Fibroblast of skin of abdomen (primary cell): ENCODE measurements at regions not wholly inside any gene's neighbourhood (a gene's known extent, or its start where the extent isn't known, plus 50 kb on each side); places are given as distances from the start of the nearest gene placed in this dataset.
"Not testable (repeated sequence)": the region's sequence is repeated elsewhere in the genome, so short reads cannot be mapped to it uniquely, and the experiment has no call there.

Source experiments
- DNase-seq: peaks from one replicate; pipeline ENCODE4 v3.0.0-alpha.2; 2013

DNA sequence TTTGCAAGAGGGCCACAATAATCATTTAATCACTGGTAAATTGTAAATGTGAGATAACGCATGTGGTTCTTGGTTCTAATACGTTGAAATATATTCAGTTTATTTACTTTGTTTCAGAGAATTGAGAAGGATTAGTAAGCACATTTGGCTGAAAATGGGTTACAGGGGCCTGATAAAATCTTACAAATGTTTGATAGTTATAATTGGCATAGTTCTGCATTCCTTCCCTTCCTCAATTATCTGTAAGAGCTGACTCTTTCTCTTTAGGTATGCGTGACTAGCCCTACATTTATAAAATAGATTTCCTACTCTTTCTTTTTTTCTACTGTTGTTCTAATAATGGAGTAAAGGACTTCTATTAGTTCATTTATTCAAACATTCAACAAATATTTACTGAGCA, 685.2 kb downstream of the NUP35 start:
- no peak for DNase-seq

DNA sequence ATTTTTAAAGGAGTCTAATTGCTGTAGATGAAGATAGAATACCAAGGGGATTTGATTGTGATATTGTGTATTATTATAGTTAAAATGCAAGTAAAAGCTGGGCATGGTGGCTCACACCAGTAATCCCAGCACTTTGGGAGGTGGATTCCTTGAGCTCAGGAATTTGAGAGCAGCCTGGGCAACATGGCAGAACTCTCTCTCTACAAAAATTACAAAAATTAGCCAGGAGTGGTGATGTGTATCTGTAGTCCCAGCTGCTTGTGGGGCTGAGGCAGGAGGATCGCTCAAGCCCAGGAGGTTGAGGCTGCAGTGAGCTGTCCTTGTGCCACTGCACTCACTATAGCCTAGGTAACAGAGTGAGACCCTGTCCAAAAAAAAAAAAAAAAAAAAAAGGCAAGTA, 687.0 kb downstream of the NUP35 start:
- no peak for DNase-seq

DNA sequence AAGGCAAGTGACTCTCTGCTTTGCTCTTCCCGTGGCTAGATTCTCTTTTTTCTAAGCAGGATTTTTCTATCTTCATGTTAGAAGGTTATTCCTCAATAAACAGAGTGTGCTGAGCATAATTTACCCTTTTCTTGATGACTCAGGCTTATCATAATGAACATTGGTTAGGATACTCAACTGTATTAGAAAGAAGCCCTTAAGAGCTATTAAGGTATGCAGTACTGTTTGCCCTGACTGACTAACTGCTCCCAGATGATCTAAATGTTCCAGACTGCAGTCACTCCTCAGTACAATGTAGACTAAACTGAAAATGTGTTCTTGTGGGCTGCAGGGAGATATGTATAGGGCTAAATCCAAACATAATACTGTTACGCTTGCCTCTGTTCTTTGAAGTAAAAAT, 687.8 kb downstream of the NUP35 start:
- DNase-seq: no peak

DNA sequence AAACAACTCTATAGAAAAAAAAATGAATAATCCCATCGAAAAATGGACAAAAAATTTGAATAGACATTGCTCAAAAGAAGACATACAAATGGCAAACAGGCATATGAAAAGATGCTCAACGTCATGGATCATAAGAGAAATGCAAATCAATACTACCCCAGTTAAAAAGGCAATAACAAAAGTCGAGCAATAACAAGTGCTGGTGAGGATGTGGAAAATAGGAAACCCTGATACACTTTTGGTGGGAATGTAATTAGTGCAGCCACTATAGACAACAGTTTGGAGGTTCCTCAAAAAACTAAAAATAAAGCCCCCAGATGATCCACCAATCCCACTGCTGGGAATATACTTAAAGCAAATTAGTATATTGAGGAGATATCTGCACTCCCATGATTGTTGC, 701.5 kb downstream of the NUP35 start:
- DNase-seq: no peak

DNA sequence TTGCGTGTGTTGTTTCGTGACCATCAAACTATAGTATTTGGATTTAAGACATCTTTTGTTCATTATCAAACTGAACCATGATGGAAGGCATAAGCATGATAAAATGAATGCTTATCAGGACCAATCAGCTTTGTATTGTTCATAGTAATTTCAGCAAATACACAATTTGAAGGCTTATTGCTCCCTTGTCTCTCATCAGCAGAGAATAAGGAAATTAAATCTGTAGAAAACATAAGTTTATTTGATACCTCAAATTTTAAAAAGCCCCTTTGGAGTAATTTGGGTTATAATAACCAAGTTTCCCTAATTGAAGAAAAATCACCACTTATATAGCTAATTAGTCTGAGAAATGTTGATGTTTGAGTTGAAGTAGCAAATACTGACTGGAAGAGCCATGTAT, 705.7 kb downstream of the NUP35 start:
- no peak for DNase-seq

DNA sequence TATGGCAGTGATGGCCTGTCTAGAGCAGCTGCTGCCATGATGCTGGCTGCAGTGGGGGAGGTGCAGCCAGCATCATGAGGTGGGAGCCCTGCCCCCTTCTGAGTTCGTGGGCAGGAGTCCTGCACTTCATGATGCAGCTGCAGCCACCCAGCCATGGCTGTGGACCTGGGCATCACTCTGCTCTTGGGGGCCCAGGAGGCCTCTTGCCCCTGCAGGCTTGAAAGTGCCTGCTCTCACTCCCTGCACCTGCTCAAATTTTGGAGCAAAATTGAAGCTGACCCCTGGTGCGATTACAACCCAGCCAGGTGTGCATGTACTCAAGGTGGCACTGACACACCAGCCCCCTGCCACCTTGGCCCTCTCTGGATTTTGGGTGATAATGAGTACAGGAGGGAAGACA, 712.9 kb downstream of the NUP35 start:
- DNase-seq: no peak

DNA sequence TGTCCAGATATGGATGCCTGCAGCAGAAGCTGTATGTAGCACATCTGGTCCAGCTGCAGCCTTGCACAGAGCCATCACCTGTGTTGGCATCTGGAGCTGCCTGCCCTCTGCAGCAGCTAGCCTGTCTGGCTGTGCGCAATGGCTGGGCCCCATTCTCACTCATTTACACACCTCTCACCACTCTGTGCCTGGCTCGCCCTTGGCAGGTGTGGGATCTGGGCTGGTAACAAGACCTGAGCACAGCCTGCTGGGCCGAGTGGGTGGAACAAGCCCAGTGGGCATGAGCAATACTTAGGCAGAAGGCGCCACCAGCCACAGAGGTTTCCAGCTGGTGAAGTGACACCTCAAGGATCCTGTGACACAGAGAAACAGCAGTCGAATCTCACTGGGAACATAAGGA, 714.1 kb downstream of the NUP35 start:
- no peak for DNase-seq

DNA sequence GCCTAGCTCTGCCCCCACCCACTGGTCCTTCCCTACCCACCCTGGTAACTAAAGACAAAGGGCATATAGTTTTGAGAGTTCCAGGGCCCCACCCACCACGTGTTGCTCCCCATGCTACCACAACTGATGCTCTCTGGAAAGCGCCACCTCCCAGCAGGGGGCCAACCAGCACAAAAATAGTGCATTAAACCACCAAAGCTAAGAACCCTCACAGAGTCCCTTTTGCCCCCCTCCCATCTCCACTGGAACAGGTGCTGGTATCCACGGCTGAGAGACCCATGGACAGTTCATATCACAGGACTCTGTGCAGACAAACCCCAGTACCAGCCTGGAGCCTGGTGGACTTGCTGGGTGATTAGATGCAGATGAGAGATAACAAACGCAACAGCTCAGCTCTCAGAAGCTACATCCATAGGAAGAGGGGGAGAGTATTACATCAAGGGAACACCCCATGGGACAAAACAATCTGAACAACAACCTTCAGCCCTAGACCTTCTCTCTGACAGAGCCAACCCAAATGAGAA, 715.9 kb downstream of the NUP35 start:
- DNase-seq: no peak

DNA sequence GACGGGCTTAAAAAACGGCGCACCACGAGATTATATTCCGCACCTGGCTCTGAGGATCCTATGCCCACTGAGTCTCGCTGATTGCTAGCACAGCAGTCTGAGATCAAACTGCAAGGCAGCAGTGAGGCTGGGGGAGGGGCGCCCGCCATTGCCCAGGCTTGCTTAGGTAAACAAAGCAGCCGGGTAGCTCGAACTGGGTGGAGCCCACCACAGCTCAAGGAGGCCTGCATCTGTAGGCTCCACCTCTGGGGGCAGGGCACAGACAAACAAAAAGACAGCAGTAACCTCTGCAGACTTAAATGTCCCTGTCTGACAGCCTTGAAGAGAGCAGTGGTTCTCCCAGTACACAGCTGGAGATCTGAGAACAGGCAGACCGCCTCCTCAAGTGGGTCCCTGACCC, 725.6 kb downstream of the NUP35 start:
- DNase-seq: not testable (repeated sequence)

DNA sequence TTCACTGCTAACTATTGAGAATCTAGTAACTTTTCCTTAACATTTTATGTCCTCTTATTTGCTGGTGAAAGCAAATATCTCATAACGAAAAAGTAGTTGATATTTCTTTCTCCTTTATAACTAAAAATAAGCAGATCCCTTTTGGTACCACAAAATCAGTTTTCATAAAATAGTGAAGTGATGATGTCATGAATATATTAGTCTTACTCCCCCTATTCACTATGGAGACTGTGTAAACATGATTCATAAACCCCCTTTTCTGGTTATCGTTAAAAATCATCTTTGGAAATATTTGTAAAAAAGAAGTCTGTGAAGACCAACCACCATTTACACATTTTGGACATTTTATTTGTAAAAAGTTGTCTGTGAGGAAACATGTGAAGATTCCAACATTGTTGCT, 734.9 kb downstream of the NUP35 start:
- DNase-seq: no peak

DNA sequence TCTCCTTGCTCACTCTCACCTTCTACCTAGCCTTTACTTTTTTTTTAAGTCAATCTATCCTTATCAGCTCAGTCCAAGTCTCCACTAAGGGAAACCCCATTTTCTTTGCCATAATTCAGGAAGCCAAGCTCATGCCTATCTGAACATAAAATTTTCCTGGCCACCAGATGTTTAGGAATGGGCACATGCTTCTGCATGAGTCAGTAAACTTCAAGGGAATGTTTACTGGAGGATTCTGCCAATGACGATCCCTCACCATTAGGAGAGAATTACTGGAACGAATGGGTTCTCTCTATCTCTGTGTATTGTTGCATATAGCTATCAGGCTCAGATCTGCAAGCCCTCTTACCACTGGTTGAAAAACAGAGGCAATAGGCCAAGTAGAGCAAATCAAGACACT, 731.7 kb upstream of the ZNF804A start:
- no peak for DNase-seq

DNA sequence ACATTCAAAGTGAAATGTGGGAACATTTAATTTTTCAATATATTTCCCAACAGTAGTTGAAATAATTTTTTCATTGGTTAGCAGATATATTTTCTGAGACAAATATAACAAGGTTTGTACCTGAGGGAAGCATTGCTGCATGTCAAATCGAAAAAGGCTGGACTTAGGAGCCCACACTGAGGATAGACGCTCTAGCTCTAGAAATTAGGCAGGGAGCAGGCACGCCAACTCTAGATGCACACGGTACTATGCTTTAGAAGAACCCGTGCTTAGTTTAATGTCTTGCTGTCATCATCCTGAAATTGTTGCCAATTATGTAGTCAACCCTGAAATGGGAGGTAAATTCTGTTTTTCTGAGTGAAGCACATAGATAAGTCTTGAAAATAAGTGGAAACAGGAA, 731.1 kb upstream of the ZNF804A start:
- DNase-seq: no peak

DNA sequence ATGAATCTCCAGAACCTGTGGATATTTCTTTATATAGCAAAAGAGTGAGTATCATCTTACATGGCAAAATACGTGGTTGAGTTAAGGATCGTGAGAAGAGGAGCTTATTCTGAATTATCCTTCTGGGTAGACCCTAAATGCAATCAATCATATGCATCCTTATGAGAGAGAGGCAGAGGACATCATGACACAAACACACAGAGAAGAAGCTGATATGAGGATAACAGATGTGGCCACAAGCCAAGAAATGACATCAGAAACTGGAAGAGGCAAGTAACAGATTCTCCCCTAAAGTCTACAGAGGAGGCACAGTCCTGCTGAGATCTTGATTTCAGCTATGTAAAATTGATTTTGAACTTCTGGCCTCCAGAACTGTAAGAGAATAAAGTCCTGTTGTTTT, 730.2 kb upstream of the ZNF804A start:
- DNase-seq: peak; percentile 17

DNA sequence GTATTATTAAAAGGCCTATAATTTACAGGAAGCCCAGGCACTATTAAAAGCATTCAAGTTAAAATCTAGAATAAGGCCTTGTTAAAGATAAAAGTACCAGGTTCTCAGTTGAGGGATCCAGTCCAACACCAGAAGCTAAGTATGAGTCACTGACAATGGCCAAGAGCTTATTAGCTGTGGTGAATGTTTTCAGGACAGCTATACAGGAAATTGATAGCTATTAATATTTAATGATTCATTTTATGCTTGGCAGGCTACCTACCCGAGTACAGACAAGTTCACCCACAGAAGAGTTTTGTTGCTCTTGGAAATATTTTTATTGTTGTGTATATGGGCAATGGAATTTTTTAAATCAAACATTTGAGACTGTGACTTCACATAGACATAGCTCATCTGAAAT, 729.6 kb upstream of the ZNF804A start:
- DNase-seq: peak; percentile 59

DNA sequence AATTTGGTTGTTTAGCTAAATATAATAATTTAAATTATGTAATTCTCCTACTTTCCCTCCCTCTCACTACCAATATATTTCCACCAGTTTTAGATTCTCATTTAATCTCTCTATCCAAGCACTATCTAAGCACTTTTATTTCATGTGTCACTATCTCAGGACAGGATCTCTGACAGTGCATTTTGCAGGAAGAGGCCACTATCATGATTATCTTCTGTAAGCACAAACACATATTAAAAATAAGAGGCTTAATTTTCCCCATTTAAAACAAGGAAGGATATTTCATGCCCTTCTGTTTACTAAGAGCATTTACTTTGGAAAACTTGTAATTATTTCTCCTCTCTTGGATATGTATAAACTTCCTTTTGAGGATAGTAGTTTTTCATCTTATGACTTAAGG, 726.2 kb upstream of the ZNF804A start:
- no peak for DNase-seq

DNA sequence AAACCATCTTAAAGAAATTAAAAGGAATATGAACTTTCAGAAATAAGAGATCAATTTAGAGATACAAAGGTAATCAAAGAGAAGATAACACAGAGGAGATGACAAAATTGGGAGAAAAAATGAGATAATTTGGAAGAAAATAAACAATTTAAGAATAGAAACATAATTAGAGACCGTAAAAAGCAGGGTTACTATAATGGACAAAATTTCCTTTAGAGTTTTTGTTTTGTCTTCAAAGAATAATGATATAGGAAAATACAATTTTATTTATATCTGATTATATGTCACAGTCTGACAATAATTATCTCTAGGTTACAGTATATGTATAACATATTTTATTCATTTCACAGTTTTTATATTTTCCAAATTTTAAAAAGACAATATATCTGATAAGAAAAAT, 716.4 kb upstream of the ZNF804A start:
- DNase-seq: no peak

DNA sequence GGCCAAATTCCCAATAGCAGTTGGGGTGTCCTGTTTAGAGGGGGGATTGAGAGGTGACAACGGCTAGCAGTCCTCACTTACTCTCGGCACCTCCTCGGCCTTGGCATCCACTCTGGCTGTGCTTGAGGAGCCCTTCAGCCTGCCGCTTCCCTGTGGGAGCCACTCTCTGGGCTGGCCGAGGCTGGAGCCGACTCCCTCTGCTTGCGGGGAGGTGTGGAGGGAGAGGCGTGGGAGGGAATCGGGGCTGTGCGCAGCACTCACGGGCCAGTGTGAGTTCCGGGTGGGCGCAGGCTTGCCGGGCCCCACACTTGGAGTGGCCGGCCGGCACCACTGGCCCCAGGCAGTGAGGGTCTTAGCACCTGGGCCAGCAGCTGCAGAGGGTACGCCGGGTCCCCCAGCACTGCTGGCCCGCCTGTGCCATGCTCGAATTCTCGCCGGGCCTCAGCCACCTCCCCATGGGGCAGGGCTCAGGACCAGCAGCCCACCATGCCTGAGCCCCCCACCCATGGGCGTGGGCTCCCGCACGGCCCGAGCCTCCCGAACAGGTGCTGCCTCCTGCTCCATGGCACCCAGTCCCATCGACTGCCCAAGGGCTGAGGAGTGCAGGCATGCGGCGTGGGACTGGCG, 705.9 kb upstream of the ZNF804A start:
- no peak for DNase-seq

DNA sequence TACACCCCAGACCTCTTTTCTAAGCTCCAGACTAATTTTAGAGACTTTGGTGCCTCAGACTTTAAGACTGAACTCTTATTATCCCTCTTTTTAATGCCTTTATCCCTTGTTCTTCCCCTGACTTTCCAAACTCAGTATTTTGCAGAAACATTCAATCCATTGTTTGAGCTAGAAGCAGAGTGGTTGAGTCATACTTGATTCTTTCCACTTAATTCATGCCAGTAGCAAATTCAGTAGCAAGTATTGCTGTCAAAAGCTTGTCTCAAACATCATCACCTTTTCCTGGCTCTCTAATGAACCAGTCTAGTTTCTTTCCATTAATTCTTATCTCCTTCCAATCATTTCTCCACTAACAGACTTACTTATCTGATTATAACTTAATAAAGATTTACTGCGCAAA, 699.7 kb upstream of the ZNF804A start:
- no peak for DNase-seq

DNA sequence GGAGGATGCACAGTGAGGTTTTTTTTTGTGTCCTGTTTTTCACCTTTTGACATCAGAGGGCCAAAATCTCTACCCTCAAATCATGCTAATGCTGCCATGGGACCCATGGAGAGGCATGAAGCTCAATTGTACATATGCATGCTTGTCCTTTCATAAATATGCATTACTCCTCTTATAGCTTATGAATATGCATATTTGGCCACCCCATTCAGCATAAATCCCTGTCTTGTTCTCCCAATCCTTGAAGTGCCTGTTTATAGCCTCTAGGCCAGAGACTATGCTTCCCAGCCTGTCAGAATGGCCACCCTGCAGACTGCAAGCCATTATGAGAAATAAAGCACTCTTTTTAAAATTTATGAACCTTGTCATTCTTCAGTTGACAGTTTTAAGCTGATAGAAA, 696.4 kb upstream of the ZNF804A start:
- no peak for DNase-seq

DNA sequence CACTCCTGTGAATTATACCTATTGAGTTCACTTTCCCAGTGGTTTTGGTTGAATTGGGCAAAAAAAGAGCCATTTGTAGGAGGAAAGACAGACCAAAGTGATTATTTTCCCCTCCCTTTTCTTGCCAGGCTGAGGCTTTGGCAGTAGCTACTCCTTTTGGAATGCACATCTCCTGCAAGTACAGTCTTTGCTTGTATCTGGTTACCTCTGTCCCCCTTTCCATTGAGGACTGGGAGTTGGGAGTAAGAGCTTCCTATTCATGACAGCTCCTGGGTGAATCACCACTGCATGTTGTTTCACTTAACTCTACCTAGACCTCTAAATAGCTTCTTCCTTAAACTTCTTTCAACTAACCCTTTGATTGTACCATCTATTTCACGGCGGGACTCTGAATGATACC, 695.3 kb upstream of the ZNF804A start:
- DNase-seq: no peak

DNA sequence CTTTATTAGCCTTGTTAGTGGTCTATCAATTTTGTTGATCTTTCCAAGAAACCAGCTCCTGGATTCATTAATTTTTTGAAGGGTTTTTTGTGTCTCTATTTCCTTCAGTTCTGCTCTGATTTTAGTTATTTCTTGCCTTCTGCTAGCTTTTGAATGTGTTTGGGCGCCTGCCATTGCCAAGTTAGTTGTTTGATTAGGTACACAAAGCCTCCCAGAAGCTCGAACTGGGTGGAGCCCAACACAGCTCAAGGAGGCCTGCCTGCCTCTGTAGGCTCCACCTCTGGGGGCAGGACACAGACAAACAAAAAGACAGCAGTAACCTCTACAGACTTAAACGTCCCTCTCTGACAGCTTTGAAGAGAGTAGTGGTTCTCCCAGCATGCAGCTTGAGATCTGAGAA, 682.3 kb upstream of the ZNF804A start:
- DNase-seq: not testable (repeated sequence)

DNA sequence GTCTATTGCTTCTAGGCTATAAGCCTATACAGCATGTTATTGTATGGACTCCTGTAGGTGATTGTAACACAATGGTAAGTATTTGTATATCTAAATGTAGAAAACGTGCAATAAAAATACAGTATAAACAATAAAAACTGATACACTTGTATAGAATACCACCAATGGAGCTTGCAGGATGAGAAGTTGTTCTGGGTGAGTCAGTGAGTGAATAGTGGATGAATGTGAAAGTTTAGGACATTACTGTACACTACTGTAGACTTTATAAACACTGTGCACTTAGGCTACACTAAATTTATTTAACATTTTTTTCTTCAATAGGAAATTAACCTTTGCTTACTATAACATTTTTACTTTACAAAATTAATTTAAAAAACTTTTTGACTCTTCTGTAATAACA, 679.2 kb upstream of the ZNF804A start:
- DNase-seq: no peak

DNA sequence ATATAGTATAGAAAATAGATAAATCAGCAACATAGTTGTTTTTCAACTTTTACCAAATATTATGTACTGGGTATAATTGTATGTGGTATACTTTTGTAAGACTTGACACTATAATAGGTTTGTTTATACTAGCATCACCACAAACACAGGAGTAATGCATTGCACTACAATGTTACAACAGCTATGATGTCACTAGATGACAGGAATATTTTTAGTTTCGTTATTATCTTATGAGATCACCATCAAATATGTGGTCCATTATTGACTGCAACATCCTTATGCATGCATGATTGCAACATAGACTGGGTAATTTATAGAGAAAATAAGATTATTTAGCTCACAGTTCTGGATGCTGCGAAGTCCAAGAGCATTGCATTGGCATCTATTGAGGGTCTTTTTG, 678.4 kb upstream of the ZNF804A start:
- no peak for DNase-seq

DNA sequence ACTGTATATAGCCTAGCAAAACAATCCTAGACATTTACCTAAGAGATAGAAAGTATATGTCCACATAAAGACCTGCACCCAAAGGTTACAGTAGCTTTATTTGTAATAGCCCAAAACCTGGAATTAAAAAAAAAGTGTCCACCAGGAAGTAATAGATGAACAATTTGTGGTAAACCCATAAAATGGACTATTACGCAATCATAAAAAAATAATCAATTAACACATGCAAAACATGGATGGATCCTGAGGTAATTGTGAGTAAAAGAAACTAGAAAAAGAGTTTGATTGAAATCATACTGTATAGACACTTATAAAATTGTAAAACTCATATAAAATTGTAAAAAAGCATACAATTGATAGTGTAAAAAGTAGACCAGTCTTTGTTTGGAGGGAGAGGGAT, 673.0 kb upstream of the ZNF804A start:
- DNase-seq: no peak

DNA sequence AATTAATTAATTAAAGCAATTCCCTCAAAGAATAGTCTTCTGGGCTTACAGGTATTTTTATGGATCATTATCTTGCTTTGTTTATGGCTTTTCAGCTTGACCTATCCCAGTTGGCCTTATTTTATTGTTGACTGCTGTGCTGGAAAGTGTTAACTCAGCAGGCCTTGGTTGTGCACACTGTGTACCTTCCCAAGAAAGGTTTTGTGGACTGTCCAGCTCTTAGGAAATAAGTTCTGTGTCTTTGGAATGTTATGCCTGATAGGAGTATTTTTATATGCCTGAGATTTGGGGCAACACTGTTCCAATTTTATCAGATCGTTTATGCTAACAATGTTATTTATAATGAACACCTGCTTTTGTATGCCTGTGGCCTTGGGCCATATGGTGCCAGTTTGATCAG, 671.9 kb upstream of the ZNF804A start:
- no peak for DNase-seq
